GM12874 (cell line): ENCODE measurements at regions not wholly inside any gene's neighbourhood (a gene's known extent, or its start where the extent isn't known, plus 50 kb on each side); places are given as distances from the start of the nearest gene placed in this dataset.

Source experiments
- CTCF ChIP-seq: IDR thresholded peaks from 2 replicates; pipeline ENCODE4 v1.5.1; 2011; ENCODE audit warnings: low read depth, mild to moderate bottlenecking, control low read depth, low read length, moderate library complexity; ENCODE audit not compliant: insufficient read depth

- TF ChIP-seq CTCF = no peak
These were observed 131.3 kb upstream of the TWIST2 start for GRCh38 chr2:238716585-238716984.

- no peak for TF ChIP-seq CTCF
These were observed 130.8 kb upstream of the TWIST2 start for GRCh38 chr2:238717084-238717483.

- TF ChIP-seq CTCF = no peak
These were observed 128.2 kb upstream of the TWIST2 start for GRCh38 chr2:238719641-238720040.

GRCh38 chr2:238720232-238720672 lies 127.6 kb upstream of the TWIST2 start:
- peak; percentile 57; the same call in 1 of the 2 replicates for TF ChIP-seq CTCF

GRCh38 chr2:238722181-238722580 lies 125.7 kb upstream of the TWIST2 start:
- no peak for TF ChIP-seq CTCF

GRCh38 chr2:238722883-238723282 lies 125.0 kb upstream of the TWIST2 start:
- no peak for TF ChIP-seq CTCF

- TF ChIP-seq CTCF = no peak
These were observed 123.2 kb upstream of the TWIST2 start for GRCh38 chr2:238724728-238725127.

- no peak for TF ChIP-seq CTCF
These were observed 122.6 kb upstream of the TWIST2 start for GRCh38 chr2:238725298-238725697.
